ENCODE measurements at regions not wholly inside any gene's neighbourhood (a gene's known extent, or its start where the extent isn't known, plus 50 kb on each side); places are given as distances from the start of the nearest gene placed in this dataset.

DNA sequence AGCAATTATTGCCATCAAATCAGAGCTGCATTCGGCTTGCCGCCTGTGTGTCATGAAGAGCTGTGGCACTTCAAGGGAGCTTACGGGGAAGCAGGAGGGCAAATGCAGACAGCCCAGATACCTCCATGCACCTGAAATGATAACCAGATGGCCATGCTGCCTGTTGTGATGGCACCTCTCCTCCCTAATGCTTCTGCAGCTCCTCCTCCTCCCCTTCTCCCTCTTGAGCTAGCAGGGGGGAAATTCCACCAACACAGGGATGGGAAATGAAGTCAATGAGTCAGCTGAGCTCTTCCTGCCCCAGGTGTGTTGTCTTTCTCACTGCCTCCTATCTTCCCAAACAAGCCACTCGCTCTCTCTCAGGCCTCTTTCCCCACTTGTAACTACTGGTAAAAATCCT lies 565.0 kb downstream of the BCOR start:
- no peak overlapping the region for H3K4me3 ChIP-seq (ENCODE audit: low read depth, low read length)
- DNase-seq (ENCODE audit: low read depth) = no peak
- TF ChIP-seq CTCF (conservative IDR thresholded peaks at IDR 0.05; ENCODE audit: low read depth, low read length) = no peak

GRCh38 chrX:39534949-39535348 lies 562.8 kb downstream of the BCOR start:
- DNase-seq (ENCODE audit: low read depth) = no peak
- TF ChIP-seq CTCF (conservative IDR thresholded peaks at IDR 0.05; ENCODE audit: low read depth, low read length) = no peak
- H3K4me3 ChIP-seq (ENCODE audit: low read depth, low read length) = no peak overlapping the region

DNA sequence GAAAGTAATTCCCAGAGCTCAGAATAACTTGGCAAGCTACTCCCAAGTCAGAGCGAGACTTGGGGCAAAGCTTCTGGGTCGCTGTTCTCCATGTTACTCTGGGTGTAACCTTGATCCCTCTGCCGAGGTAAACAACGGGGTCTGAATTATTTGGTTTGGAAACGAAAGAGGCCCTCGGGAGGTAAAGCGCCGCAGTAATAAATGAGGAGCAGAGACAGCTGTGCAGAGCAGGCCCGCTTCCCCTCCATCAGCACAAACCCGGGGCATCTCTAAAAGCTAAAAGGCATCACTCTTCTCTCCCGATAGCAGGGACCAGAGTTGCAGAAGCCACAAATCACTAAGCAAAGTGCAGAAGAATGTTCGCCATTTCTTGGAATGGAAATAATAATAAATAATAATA lies 561.5 kb downstream of the BCOR start:
- no peak for DNase-seq (ENCODE audit: low read depth)
- no peak overlapping the region for H3K4me3 ChIP-seq (ENCODE audit: low read depth, low read length)
- no peak for TF ChIP-seq CTCF (conservative IDR thresholded peaks at IDR 0.05; ENCODE audit: low read depth, low read length)

GRCh38 chrX:39541881-39542280 lies 555.9 kb downstream of the BCOR start:
- DNase-seq (ENCODE audit: low read depth) = no peak
- TF ChIP-seq CTCF (conservative IDR thresholded peaks at IDR 0.05; ENCODE audit: low read depth, low read length) = no peak
- H3K4me3 ChIP-seq (ENCODE audit: low read depth, low read length) = no peak overlapping the region

DNA sequence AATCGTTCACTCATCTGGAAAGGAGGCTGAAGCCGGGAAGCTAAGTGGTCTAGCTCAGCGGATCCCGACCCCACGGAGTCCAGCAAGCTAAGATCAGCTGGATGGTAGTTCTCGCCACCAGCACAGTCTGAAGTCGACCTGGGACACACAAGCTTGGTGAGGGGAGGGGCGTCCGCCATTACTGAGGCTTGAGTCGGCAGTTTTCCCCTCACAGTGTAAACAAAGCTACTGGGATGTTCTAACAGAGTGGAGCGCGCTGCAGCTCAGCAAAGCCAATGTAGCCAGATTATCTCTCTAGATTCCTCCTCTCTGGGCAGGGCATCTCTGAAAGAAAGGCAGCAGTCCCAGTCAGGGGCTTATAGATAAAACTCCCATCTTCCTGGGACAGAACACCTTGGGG lies 555.4 kb downstream of the BCOR start:
- no peak for TF ChIP-seq CTCF (conservative IDR thresholded peaks at IDR 0.05; ENCODE audit: low read depth, low read length)
- no peak for DNase-seq (ENCODE audit: low read depth)

DNA sequence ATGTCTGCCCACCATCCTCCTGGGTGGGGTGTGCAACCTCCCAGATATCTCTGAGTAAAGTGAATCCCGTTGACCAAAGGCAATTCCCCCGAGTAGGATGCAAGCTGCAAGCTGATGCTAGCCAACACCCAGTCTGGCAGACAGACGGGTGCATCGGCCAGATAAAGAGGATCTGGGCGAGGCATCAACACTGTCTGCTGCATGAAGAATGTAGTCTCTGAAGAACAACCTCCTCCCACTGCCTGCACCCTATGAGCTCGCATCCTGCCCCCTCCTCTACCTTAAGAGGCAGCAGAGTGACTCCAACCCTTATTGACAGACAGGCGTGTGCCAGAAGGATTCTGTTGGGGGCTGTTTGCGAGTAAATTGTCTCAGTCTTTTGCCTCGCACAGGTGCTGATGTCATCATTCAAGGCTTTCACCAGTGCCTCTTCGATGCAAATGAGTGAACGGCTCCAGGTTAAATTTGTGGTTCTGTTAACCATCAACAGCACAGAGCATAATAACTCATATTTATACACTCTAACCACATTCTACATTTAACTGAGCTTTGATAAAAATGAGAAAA lies 546.9 kb downstream of the BCOR start:
- DNase-seq (ENCODE audit: low read depth) = no peak
- H3K4me3 ChIP-seq (ENCODE audit: low read depth, low read length) = no peak overlapping the region
- no peak for TF ChIP-seq CTCF (conservative IDR thresholded peaks at IDR 0.05; ENCODE audit: low read depth, low read length)

More for the DNA sequence above, 555.4 kb downstream of the BCOR start:
- H3K4me3 ChIP-seq (ENCODE audit: low read depth, low read length) = no peak overlapping the region

- no peak for TF ChIP-seq CTCF (conservative IDR thresholded peaks at IDR 0.05; ENCODE audit: low read depth, low read length)
- no peak overlapping the region for H3K4me3 ChIP-seq (ENCODE audit: low read depth, low read length)
- no peak for DNase-seq (ENCODE audit: low read depth)
Observed at GRCh38 chrX:39551762-39552161, 546.0 kb downstream of the BCOR start.
